ENCODE measurements at regions not wholly inside any gene's neighbourhood (a gene's known extent, or its start where the extent isn't known, plus 50 kb on each side); places are given as distances from the start of the nearest gene placed in this dataset.

GRCh38 chr9:7242126-7242525 lies 484.4 kb downstream of the KDM4C start:
- DNase-seq = no peak
- TF ChIP-seq, protein P1, sequence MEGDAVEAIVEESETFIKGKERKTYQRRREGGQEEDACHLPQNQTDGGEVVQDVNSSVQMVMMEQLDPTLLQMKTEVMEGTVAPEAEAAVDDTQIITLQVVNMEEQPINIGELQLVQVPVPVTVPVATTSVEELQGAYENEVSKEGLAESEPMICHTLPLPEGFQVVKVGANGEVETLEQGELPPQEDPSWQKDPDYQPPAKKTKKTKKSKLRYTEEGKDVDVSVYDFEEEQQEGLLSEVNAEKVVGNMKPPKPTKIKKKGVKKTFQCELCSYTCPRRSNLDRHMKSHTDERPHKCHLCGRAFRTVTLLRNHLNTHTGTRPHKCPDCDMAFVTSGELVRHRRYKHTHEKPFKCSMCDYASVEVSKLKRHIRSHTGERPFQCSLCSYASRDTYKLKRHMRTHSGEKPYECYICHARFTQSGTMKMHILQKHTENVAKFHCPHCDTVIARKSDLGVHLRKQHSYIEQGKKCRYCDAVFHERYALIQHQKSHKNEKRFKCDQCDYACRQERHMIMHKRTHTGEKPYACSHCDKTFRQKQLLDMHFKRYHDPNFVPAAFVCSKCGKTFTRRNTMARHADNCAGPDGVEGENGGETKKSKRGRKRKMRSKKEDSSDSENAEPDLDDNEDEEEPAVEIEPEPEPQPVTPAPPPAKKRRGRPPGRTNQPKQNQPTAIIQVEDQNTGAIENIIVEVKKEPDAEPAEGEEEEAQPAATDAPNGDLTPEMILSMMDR (IDR thresholded peaks at IDR 0.05; ENCODE audit: low read depth, low read length, missing control alignments) = no peak
- Histone ChIP-seq H3K36me3 (replicated peaks) (no peaks in the 10 kb centered on the region), H3K4me3 (ENCODE audit: low read depth, low read length) (no peak overlapping the region), H3K27me3 (replicated peaks) (no peaks in the 10 kb centered on the region), H3K27ac (no peak overlapping the region)
- in situ Hi-C loops (cut with HindIII; ENCODE audit: low pct_ligation_motif_present, low sequenced_read_pairs) = no loop called here

GRCh38 chr9:7241694-7242093 lies 483.9 kb downstream of the KDM4C start:
- TF ChIP-seq, protein P1 (IDR thresholded peaks at IDR 0.05; ENCODE audit: low read depth, low read length, missing control alignments) = no peak
- H3K27ac ChIP-seq = no peak overlapping the region
- DNase-seq = no peak
- H3K27me3 ChIP-seq (replicated peaks) = no peaks in the 10 kb centered on the region
- in situ Hi-C loops (cut with HindIII; ENCODE audit: low pct_ligation_motif_present, low sequenced_read_pairs) = no loop called here
- no peaks in the 10 kb centered on the region for H3K36me3 ChIP-seq (replicated peaks)
- H3K4me3 ChIP-seq (ENCODE audit: low read depth, low read length) = no peak overlapping the region

- Histone ChIP-seq H3K36me3 (replicated peaks) (no peaks in the 10 kb centered on the region), H3K27ac (no peak overlapping the region), H3K27me3 (replicated peaks) (no peaks in the 10 kb centered on the region), H3K4me3 (ENCODE audit: low read depth, low read length) (no peak overlapping the region)
- TF ChIP-seq, protein P1 (IDR thresholded peaks at IDR 0.05; ENCODE audit: low read depth, low read length, missing control alignments) = no peak
- in situ Hi-C loops (cut with HindIII; ENCODE audit: low pct_ligation_motif_present, low sequenced_read_pairs) = no loop called here
- DNase-seq = no peak
Observed at GRCh38 chr9:7240569-7241311, 483.0 kb downstream of the KDM4C start.

DNA sequence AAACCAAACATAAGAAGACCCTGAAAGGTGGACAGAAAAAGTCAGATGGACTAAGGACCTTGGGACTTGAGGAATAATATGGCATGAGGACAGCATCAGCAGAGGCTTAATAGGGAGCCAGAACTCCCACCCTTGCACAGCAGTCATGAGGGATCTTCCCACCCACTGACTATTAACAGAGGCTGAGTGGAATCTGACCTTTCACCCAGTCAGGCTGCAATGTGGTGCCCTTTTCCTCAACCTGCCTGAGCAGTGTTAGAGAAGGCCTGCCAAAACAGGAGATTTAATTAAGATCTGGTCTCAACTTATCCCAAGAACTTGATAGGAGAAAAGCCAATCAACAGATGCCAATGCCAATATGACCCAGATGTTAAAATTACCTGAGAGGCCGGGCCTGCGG lies 481.9 kb downstream of the KDM4C start:
- Histone ChIP-seq H3K36me3 (replicated peaks) (no peaks in the 10 kb centered on the region), H3K27ac (no peak overlapping the region), H3K4me3 (ENCODE audit: low read depth, low read length) (no peak overlapping the region), H3K27me3 (replicated peaks) (no peaks in the 10 kb centered on the region)
- in situ Hi-C loops (cut with HindIII; ENCODE audit: low pct_ligation_motif_present, low sequenced_read_pairs) = no loop called here
- DNase-seq = no peak
- TF ChIP-seq, protein P1 (IDR thresholded peaks at IDR 0.05; ENCODE audit: low read depth, low read length, missing control alignments) = no peak

- no peak for DNase-seq
- Histone ChIP-seq H3K36me3 (replicated peaks) (no peaks in the 10 kb centered on the region), H3K4me3 (ENCODE audit: low read depth, low read length) (no peak overlapping the region), H3K27ac (no peak overlapping the region), H3K27me3 (replicated peaks) (no peaks in the 10 kb centered on the region)
- in situ Hi-C loops (cut with HindIII; ENCODE audit: low pct_ligation_motif_present, low sequenced_read_pairs) = no loop called here
- TF ChIP-seq, protein P1 (IDR thresholded peaks at IDR 0.05; ENCODE audit: low read depth, low read length, missing control alignments) = no peak
Observed at GRCh38 chr9:7238247-7238637, 480.5 kb downstream of the KDM4C start.

All from brain microvascular endothelial cell (primary cell).